ENCODE measurements at regions not wholly inside any gene's neighbourhood (a gene's known extent, or its start where the extent isn't known, plus 50 kb on each side); places are given as distances from the start of the nearest gene placed in this dataset.

DNA sequence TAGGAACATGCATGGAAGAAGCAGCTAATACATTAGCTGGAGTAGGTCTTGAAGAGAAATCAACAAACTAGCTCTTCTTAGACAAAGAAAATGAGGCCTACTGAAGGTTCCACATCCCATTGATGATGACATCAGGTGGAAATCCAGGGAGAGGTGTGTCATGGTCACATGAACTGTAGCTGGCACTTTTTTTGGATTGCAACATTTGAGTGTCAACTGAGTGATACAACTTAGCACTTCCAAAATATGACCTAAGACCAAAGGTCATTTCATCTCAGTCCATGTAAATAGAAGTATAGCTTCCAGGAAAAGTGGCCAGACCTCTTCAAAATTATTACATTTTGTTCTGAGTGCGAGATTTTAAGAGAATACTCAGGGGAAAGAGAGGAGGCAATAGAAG, 117.2 kb upstream of the MEIS2 start:
- Histone ChIP-seq H3K27ac (ENCODE audit: low read depth, low read length, poor library complexity, severe bottlenecking) (no peak overlapping the region), H3K4me2 (ENCODE audit: low read length) (no peak overlapping the region), H3K4me3 (ENCODE audit: low read depth, low read length, poor library complexity, severe bottlenecking) (no peak overlapping the region), H3K9me3 (ENCODE audit: low read length) (no peaks in the 10 kb centered on the region), H3K9me2 (ENCODE audit: low read depth, low read length) (no peaks in the 10 kb centered on the region), H3K79me2 (ENCODE audit: insufficient read depth, low read length) (no peaks in the 10 kb centered on the region), H3K9ac (ENCODE audit: low read length) (no peak overlapping the region), H2AFZ (ENCODE audit: low read length) (no peak overlapping the region), H3F3A (ENCODE audit: insufficient read depth, low read length) (no peaks in the 10 kb centered on the region), H3K27me3 (ENCODE audit: insufficient read depth, low read length) (no peaks in the 10 kb centered on the region), H3K36me3 (ENCODE audit: insufficient read depth, low read length) (no peaks in the 10 kb centered on the region), H3K4me1 (ENCODE audit: insufficient read depth, low read length, severe bottlenecking) (no peaks in the 10 kb centered on the region), H4K20me1 (ENCODE audit: insufficient read depth, low read length) (no peaks in the 10 kb centered on the region)
- TF ChIP-seq, protein P1, sequence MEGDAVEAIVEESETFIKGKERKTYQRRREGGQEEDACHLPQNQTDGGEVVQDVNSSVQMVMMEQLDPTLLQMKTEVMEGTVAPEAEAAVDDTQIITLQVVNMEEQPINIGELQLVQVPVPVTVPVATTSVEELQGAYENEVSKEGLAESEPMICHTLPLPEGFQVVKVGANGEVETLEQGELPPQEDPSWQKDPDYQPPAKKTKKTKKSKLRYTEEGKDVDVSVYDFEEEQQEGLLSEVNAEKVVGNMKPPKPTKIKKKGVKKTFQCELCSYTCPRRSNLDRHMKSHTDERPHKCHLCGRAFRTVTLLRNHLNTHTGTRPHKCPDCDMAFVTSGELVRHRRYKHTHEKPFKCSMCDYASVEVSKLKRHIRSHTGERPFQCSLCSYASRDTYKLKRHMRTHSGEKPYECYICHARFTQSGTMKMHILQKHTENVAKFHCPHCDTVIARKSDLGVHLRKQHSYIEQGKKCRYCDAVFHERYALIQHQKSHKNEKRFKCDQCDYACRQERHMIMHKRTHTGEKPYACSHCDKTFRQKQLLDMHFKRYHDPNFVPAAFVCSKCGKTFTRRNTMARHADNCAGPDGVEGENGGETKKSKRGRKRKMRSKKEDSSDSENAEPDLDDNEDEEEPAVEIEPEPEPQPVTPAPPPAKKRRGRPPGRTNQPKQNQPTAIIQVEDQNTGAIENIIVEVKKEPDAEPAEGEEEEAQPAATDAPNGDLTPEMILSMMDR (IDR thresholded peaks at IDR 0.05; ENCODE audit: low read length): no peak
- TF ChIP-seq EZH2 (IDR thresholded peaks at IDR 0.05; ENCODE audit: borderline replicate concordance, low read length): no peak

DNA sequence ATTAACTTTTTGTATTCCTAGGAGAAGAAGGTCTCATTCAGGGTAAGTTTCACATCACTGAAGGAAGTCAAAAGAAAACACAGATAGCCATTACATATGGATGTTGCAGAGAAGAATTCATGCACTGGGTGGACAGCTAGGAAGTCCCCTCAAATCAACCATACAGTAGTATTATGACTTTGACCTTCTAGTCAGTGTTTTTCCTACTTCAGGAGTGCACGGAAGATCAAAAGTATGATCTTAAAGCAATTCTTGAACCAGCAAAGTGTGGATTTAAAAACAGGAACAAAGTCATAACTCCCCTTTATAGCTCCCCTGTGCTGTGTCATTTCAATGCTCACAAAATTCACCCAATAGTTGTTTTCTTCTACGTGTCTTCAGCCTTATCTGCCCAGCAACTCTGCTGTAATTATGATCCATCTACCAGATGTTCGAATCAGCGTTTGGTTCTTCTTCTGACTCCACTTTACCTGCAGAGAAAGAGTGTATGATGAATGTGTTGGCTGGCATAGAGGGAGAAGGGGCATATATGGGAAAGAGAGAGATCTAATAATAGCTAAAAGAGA, 118.1 kb upstream of the MEIS2 start:
- Histone ChIP-seq H3K9ac (ENCODE audit: low read length) (no peak overlapping the region), H2AFZ (ENCODE audit: low read length) (no peak overlapping the region), H3K36me3 (ENCODE audit: insufficient read depth, low read length) (no peaks in the 10 kb centered on the region), H3K9me2 (ENCODE audit: low read depth, low read length) (no peaks in the 10 kb centered on the region), H3F3A (ENCODE audit: insufficient read depth, low read length) (no peaks in the 10 kb centered on the region), H3K79me2 (ENCODE audit: insufficient read depth, low read length) (no peaks in the 10 kb centered on the region), H3K9me3 (ENCODE audit: low read length) (no peaks in the 10 kb centered on the region), H3K4me3 (ENCODE audit: low read depth, low read length, poor library complexity, severe bottlenecking) (no peak overlapping the region), H3K4me2 (ENCODE audit: low read length) (no peak overlapping the region), H3K27ac (ENCODE audit: low read depth, low read length, poor library complexity, severe bottlenecking) (no peak overlapping the region), H4K20me1 (ENCODE audit: insufficient read depth, low read length) (no peaks in the 10 kb centered on the region), H3K27me3 (ENCODE audit: insufficient read depth, low read length) (no peaks in the 10 kb centered on the region), H3K4me1 (ENCODE audit: insufficient read depth, low read length, severe bottlenecking) (no peaks in the 10 kb centered on the region)
- TF ChIP-seq, protein P1 (IDR thresholded peaks at IDR 0.05; ENCODE audit: low read length): no peak
- no peak for TF ChIP-seq EZH2 (IDR thresholded peaks at IDR 0.05; ENCODE audit: borderline replicate concordance, low read length)

DNA sequence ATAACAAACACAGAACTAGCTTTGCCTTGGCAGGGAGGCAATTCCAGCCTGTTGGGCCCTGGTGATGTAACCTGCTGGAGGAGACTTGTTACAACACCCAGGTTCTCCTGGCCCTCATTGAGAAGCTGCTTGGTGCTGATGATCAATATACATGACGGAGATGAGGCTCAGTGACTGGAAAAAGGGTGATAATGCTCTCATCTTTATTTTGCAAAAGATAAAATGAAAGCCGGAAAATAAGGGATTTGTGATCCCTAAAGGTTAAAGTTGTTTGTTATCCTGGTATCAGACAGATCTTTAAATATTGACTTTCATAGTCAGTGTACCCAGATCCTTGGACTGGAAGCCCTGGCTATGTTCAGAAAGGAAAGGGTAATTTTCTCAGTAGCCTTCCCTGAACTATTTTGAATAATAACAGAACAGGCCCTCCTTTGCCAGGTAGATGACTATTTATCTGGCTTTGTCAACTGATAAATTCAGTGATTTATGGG, 118.9 kb upstream of the MEIS2 start:
- TF ChIP-seq, protein P1 (IDR thresholded peaks at IDR 0.05; ENCODE audit: low read length): no peak
- no peak for TF ChIP-seq EZH2 (IDR thresholded peaks at IDR 0.05; ENCODE audit: borderline replicate concordance, low read length)
- Histone ChIP-seq H3K4me1 (ENCODE audit: insufficient read depth, low read length, severe bottlenecking) (no peaks in the 10 kb centered on the region), H3K9me3 (ENCODE audit: low read length) (no peaks in the 10 kb centered on the region), H3K27ac (ENCODE audit: low read depth, low read length, poor library complexity, severe bottlenecking) (no peak overlapping the region), H3K36me3 (ENCODE audit: insufficient read depth, low read length) (no peaks in the 10 kb centered on the region), H3F3A (ENCODE audit: insufficient read depth, low read length) (no peaks in the 10 kb centered on the region), H3K9ac (ENCODE audit: low read length) (no peak overlapping the region), H2AFZ (ENCODE audit: low read length) (no peak overlapping the region), H3K27me3 (ENCODE audit: insufficient read depth, low read length) (no peaks in the 10 kb centered on the region), H3K4me3 (ENCODE audit: low read depth, low read length, poor library complexity, severe bottlenecking) (no peak overlapping the region), H3K4me2 (ENCODE audit: low read length) (no peak overlapping the region), H3K9me2 (ENCODE audit: low read depth, low read length) (no peaks in the 10 kb centered on the region), H4K20me1 (ENCODE audit: insufficient read depth, low read length) (no peaks in the 10 kb centered on the region), H3K79me2 (ENCODE audit: insufficient read depth, low read length) (no peaks in the 10 kb centered on the region)
